LHCN-M2 (cell line): ENCODE measurements at regions not wholly inside any gene's neighbourhood (a gene's known extent, or its start where the extent isn't known, plus 50 kb on each side); places are given as distances from the start of the nearest gene placed in this dataset.
"Not testable (repeated sequence)": the region's sequence is repeated elsewhere in the genome, so short reads cannot be mapped to it uniquely, and the experiment has no call there.

ENCODE experiments used
- DNase-seq: peaks from one replicate; pipeline ENCODE4 v3.0.0-alpha.2; 2012; ENCODE audit warnings: low read depth

GRCh38 chrX:137882960-137883359 lies 317.0 kb downstream of the ZIC3 start:
- DNase-seq, result no peak

- DNase-seq, result not testable (repeated sequence)
Observed at GRCh38 chrX:137884813-137885212, 318.9 kb downstream of the ZIC3 start.

GRCh38 chrX:137891431-137891830 lies 325.5 kb downstream of the ZIC3 start:
- DNase-seq, result no peak

GRCh38 chrX:137896123-137896522 lies 330.2 kb downstream of the ZIC3 start:
- DNase-seq, result no peak

GRCh38 chrX:137915466-137915865 lies 349.5 kb downstream of the ZIC3 start:
- no peak for DNase-seq

GRCh38 chrX:137916090-137916746 lies 350.3 kb downstream of the ZIC3 start:
- no peak for DNase-seq

- no peak for DNase-seq
Observed at GRCh38 chrX:137926090-137926489, 360.2 kb downstream of the ZIC3 start.

GRCh38 chrX:137929951-137930350 lies 364.0 kb downstream of the ZIC3 start:
- DNase-seq, result no peak

GRCh38 chrX:137930533-137930932 lies 364.6 kb downstream of the ZIC3 start:
- no peak for DNase-seq

GRCh38 chrX:137934214-137934613 lies 368.3 kb downstream of the ZIC3 start:
- not testable (repeated sequence) for DNase-seq

GRCh38 chrX:137934887-137935286 lies 369.0 kb downstream of the ZIC3 start:
- not testable (repeated sequence) for DNase-seq

GRCh38 chrX:137945470-137945869 lies 379.5 kb downstream of the ZIC3 start:
- no peak for DNase-seq

GRCh38 chrX:137969191-137969590 lies 403.3 kb downstream of the ZIC3 start:
- no peak for DNase-seq

GRCh38 chrX:137982472-137983172 lies 416.7 kb downstream of the ZIC3 start:
- DNase-seq, result no peak

- DNase-seq, result no peak
Observed at GRCh38 chrX:137988470-137988869, 422.5 kb downstream of the ZIC3 start.

GRCh38 chrX:137998619-137999018 lies 432.7 kb downstream of the ZIC3 start:
- DNase-seq, result no peak

- DNase-seq, result no peak
Observed at GRCh38 chrX:137999071-137999470, 433.1 kb downstream of the ZIC3 start.

GRCh38 chrX:137999552-137999951 lies 433.6 kb downstream of the ZIC3 start:
- DNase-seq, result no peak

GRCh38 chrX:138001226-138001625 lies 435.3 kb downstream of the ZIC3 start:
- DNase-seq, result no peak

- DNase-seq, result no peak
Observed at GRCh38 chrX:138006180-138006579, 440.3 kb downstream of the ZIC3 start.

- no peak for DNase-seq
Observed at GRCh38 chrX:138008281-138008680, 442.4 kb downstream of the ZIC3 start.

GRCh38 chrX:138011468-138011867 lies 445.5 kb downstream of the ZIC3 start:
- no peak for DNase-seq

GRCh38 chrX:138014577-138014976 lies 448.6 kb downstream of the ZIC3 start:
- no peak for DNase-seq
